CD14-positive monocyte (primary cell): ENCODE measurements at regions not wholly inside any gene's neighbourhood (a gene's known extent, or its start where the extent isn't known, plus 50 kb on each side); places are given as distances from the start of the nearest gene placed in this dataset.
"Not testable (repeated sequence)": the region's sequence is repeated elsewhere in the genome, so short reads cannot be mapped to it uniquely, and the experiment has no call there.

Experiments
- DNase-seq, 3 donors: peaks; one replicate each; pipeline ENCODE4 v3.0.0-alpha.2; 2011 to 2022
- H2AFZ ChIP-seq: 2 replicates; pipeline ENCODE4 v1.6.0; 2012; ENCODE audit warnings: mild to moderate bottlenecking, low read depth, low read length, inconsistent platforms; ENCODE audit not compliant: insufficient read depth, poor library complexity, severe bottlenecking
- H3K27ac ChIP-seq, 2 donors: 1 replicate in 1 of 2; 2 replicates in 1 of 2; pipeline ENCODE4 v1.5.1; 2012 to 2013; ENCODE audit warnings: low read length in 2 of 2, control low read depth in 1 of 2, inconsistent platforms in 1 of 2, low read depth in 1 of 2, mild to moderate bottlenecking in 1 of 2
- H3K27me3 ChIP-seq, 2 donors: one replicate each; pipeline versions ENCODE4 v1.6.0 to v1.6.1; 2011 to 2013; ENCODE audit warnings: low read length in 2 of 2; ENCODE audit not compliant: control insufficient read depth in 2 of 2, insufficient read depth in 2 of 2
- H3K36me3 ChIP-seq, 2 donors: replicated peaks in 1 of 2; 1 replicate in 1 of 2; 2 replicates in 1 of 2; pipeline versions ENCODE4 v1.5.1 to v1.6.1; 2012 to 2013; ENCODE audit warnings: low read length in 2 of 2, control low read depth in 1 of 2, inconsistent platforms in 1 of 2, mild to moderate bottlenecking in 1 of 2; ENCODE audit not compliant: insufficient read depth in 2 of 2, control insufficient read depth in 1 of 2
- H3K4me1 ChIP-seq, 2 donors: 1 replicate in 1 of 2; 2 replicates in 1 of 2; pipeline versions ENCODE4 v1.5.1 to v1.6.1; 2012 to 2013; ENCODE audit warnings: low read length in 2 of 2, control low read depth in 1 of 2, inconsistent platforms in 1 of 2, mild to moderate bottlenecking in 1 of 2, moderate library complexity in 1 of 2; ENCODE audit not compliant: insufficient read depth in 2 of 2, control insufficient read depth in 1 of 2
- H3K4me2 ChIP-seq: replicated peaks from 2 replicates; pipeline ENCODE3; 2012; ENCODE audit warnings: low read length, moderate library complexity, mild to moderate bottlenecking; ENCODE audit not compliant: poor library complexity, severe bottlenecking; ENCODE audit errors: extremely low read depth
- H3K4me3 ChIP-seq, 3 experiments: fragments of 200-600 bp in 1 of 3; sonication (generic) in 1 of 3; replicated peaks in 1 of 3; 1 replicate in 2 of 3; 2 replicates in 1 of 3; pipeline ENCODE4 v1.5.1; 2011 to 2013; ENCODE audit warnings: low read length in 3 of 3, mild to moderate bottlenecking in 3 of 3, control low read depth in 2 of 3, low read depth in 2 of 3, inconsistent platforms in 1 of 3, moderate library complexity in 1 of 3
- H3K79me2 ChIP-seq: 2 replicates; pipeline ENCODE4 v1.6.0; 2012; ENCODE audit warnings: mild to moderate bottlenecking, control low read depth, inconsistent platforms, low read length, moderate library complexity; ENCODE audit not compliant: insufficient read depth
- H3K9ac ChIP-seq: 2 replicates; pipeline ENCODE4 v1.6.0; 2017; ENCODE audit warnings: low read length, mild to moderate bottlenecking; ENCODE audit not compliant: insufficient read depth, poor library complexity, severe bottlenecking
- H3K9me3 ChIP-seq, 2 donors: replicated peaks in 1 of 2; 1 replicate in 1 of 2; 2 replicates in 1 of 2; pipeline versions ENCODE4 v1.5.1 to v1.6.1; 2012 to 2013; ENCODE audit warnings: low read length in 2 of 2, control low read depth in 1 of 2; ENCODE audit not compliant: control insufficient read depth in 1 of 2, insufficient read depth in 1 of 2
- H4K20me1 ChIP-seq: 2 replicates; pipeline ENCODE4 v1.6.0; 2012; ENCODE audit warnings: mild to moderate bottlenecking, low read length, control low read depth, moderate library complexity; ENCODE audit not compliant: insufficient read depth
- H3K27ac Mint-ChIP-seq, 7 donors: one replicate each; pipeline ENCODE4 v1.8.0; 2020; ENCODE audit warnings: mild to moderate bottlenecking in 7 of 7, mixed read lengths in 7 of 7, moderate library complexity in 6 of 7, inconsistent platforms in 2 of 7
- H3K27me3 Mint-ChIP-seq, 3 donors: one replicate each; pipeline ENCODE4 v1.8.0; 2021 to 2022; ENCODE audit warnings: low read depth in 3 of 3, mild to moderate bottlenecking in 3 of 3, mixed read lengths in 3 of 3, moderate library complexity in 3 of 3, inconsistent platforms in 1 of 3
- H3K36me3 Mint-ChIP-seq, 2 donors: one replicate each; pipeline ENCODE4 v1.8.0; 2020; ENCODE audit warnings: mixed read lengths in 2 of 2, inconsistent platforms in 1 of 2, mild to moderate bottlenecking in 1 of 2
- H3K4me1 Mint-ChIP-seq: one replicate; pipeline ENCODE4 v1.8.0; 2020; ENCODE audit warnings: mild to moderate bottlenecking, mixed read lengths
- H3K4me3 Mint-ChIP-seq, 2 donors: one replicate each; pipeline ENCODE4 v1.8.0; 2020; ENCODE audit warnings: mild to moderate bottlenecking in 2 of 2, mixed read lengths in 2 of 2, moderate library complexity in 1 of 2
- H3K9me3 Mint-ChIP-seq, 7 donors: one replicate each; pipeline ENCODE4 v1.8.0; 2020 to 2022; ENCODE audit warnings: mixed read lengths in 7 of 7, mild to moderate bottlenecking in 6 of 7, moderate library complexity in 6 of 7, inconsistent platforms in 2 of 7
- CTCF ChIP-seq: fragments of 200-600 bp; IDR thresholded peaks from one replicate; pipeline ENCODE4 v1.8.0; 2022; ENCODE audit warnings: antibody characterized with exemption, mild to moderate bottlenecking
- WGBS: methylation state at CpG from one replicate; pipeline ENCODE4 v1.1.5; 2013; ENCODE audit warnings: missing lambda C conversion rate; ENCODE audit not compliant: insufficient coverage; 5-methylcytosine and 5-hydroxymethylcytosine counted together
- intact Hi-C, 2 donors: fragments of 100-400 bp; cut with micrococcal nuclease; formaldehyde crosslinking; loops; one replicate each; pipeline versions ENCODE4 v1.15.0 to v1.15.1; 2023

DNA sequence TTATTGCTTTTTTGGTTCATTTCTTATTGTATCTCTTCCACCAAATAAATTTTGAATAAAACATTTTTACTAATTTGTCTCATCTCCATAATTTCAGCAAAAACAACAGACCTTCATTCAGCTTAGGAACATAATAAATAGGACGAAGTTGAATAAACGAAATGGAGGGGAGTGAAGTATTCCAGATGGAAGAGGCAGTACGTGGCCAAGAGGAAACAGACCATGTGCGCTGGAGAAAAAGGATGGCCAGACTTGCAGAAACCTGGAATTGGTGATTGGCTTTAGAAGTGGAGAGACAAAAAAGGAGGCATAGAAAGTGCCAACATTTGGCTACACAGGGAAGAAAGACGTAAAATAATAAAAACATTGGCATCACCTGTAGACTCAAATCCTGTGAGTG is 113.5 kb downstream of the USP22 start:
- no peak overlapping the region for H3K4me3 ChIP-seq
- H3K36me3 ChIP-seq = no peaks in the 10 kb centered on the region
- Mint-ChIP-seq H3K4me1 (no peaks in the 10 kb centered on the region), H3K9me3 (no peaks in the 10 kb centered on the region), H3K4me3 (no peak overlapping the region), H3K27me3 (peaks cover 0 to 2% (median 0%) of the 10 kb centered on the region in 3 donors), H3K36me3 (no peaks in the 10 kb centered on the region), H3K27ac (no peak overlapping the region)
- H3K9ac ChIP-seq = no peak overlapping the region
- H3K4me2 ChIP-seq = no peak overlapping the region
- H3K9me3 ChIP-seq = no peaks in the 10 kb centered on the region
- TF ChIP-seq CTCF = no peak
- WGBS = 93% methylated on average over 3 of the region's 5 CpGs
- no peaks in the 10 kb centered on the region for H3K79me2 ChIP-seq
- no peaks in the 10 kb centered on the region for H3K27me3 ChIP-seq
- intact Hi-C loops = no loop called here
- no peaks in the 10 kb centered on the region for H3K4me1 ChIP-seq
- no peak overlapping the region for H2AFZ ChIP-seq
- H4K20me1 ChIP-seq = no peaks in the 10 kb centered on the region
- no peak for DNase-seq
- H3K27ac ChIP-seq = no peak overlapping the region

DNA sequence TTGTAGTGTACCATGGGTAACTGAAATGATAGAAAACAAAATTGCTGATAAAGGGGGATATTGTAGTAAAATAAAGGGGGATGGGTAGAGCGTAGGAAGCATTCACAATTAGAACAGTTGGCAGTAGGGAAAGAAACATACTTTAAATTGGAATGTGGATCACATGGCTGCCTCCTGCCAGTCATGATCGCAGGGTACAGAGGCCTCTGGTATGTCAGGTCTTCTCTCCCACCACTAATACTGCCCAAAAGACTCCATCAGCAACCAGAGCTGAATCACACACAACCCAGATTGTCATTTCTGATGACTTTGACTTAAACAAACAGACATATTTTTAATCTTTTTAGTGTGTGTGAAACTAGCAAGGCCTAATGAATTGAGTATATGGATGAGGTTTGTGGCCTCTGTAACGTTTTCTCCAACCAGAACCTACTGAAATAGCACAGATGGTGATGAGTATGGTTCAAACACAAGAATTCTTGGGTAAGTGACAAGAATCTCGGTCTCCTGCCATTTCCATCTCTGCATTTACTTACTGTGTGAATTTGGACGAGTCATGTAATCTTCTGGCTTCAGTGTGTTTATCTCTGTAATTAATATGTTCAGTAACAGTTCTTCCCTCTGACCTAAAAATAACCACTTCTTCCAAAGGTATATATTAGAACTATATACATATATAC is 112.6 kb downstream of the USP22 start:
- intact Hi-C loops = no loop called here
- no peak overlapping the region for H3K4me2 ChIP-seq

GRCh38 chr17:20933040-20933439 is 109.8 kb downstream of the USP22 start:
- H3K27me3 ChIP-seq, H3K27me3 Mint-ChIP-seq, intact Hi-C loops, H3K4me2 ChIP-seq, H3K4me1 Mint-ChIP-seq, H3K9me3 Mint-ChIP-seq, H3K79me2 ChIP-seq, H3K4me3 Mint-ChIP-seq, H3K36me3 ChIP-seq, H3K4me1 ChIP-seq, H3K27ac Mint-ChIP-seq, H2AFZ ChIP-seq, H3K36me3 Mint-ChIP-seq, DNase-seq, H3K9me3 ChIP-seq, H3K4me3 ChIP-seq, H3K9ac ChIP-seq, H3K27ac ChIP-seq, H4K20me1 ChIP-seq: not testable (repeated sequence)
- 100% methylated on average over 1 of the region's 3 CpGs for WGBS

More for the DNA sequence above, 112.6 kb downstream of the USP22 start:
- Histone ChIP-seq H3K27me3 (no peaks in the 10 kb centered on the region), H3K27ac (no peak overlapping the region), H2AFZ (no peak overlapping the region), H3K36me3 (no peaks in the 10 kb centered on the region), H3K4me3 (no peak overlapping the region), H3K9ac (no peak overlapping the region), H3K4me1 (no peaks in the 10 kb centered on the region), H4K20me1 (no peaks in the 10 kb centered on the region), H3K79me2 (no peaks in the 10 kb centered on the region), H3K9me3 (no peaks in the 10 kb centered on the region)
- Mint-ChIP-seq H3K4me3 (no peak overlapping the region), H3K9me3 (no peaks in the 10 kb centered on the region), H3K4me1 (no peaks in the 10 kb centered on the region), H3K36me3 (no peaks in the 10 kb centered on the region), H3K27ac (no peak overlapping the region), H3K27me3 (no peaks in the 10 kb centered on the region)
- no peak for TF ChIP-seq CTCF
- no peak for DNase-seq
- no CpG with 5 or more reads among the region's 5 CpGs for WGBS
